ENCODE measurements at regions not wholly inside any gene's neighbourhood (a gene's known extent, or its start where the extent isn't known, plus 50 kb on each side); places are given as distances from the start of the nearest gene placed in this dataset.
"Not testable (repeated sequence)": the region's sequence is repeated elsewhere in the genome, so short reads cannot be mapped to it uniquely, and the experiment has no call there.

DNA sequence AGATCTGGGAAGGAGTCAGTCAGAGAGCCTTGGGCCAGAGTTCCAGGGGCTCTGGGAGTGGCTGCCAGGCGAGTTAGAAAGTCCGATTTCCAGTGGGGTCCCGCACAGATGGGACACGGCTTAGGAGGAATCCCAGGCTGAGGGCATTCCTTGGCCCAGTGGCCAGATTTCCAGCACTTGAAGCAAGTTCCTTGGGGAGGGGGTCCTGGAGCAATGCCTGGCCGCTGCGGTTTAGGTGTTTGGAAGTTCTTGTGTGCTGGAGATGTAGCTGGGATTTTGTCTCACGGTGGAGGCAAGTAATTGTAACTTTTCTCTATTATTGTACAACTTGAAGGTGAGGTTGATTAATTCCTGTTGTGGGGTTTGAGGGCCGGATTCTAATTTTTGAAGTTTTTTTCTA lies 99.5 kb upstream of the SLC25A48 start:
- TF ChIP-seq, protein P1, sequence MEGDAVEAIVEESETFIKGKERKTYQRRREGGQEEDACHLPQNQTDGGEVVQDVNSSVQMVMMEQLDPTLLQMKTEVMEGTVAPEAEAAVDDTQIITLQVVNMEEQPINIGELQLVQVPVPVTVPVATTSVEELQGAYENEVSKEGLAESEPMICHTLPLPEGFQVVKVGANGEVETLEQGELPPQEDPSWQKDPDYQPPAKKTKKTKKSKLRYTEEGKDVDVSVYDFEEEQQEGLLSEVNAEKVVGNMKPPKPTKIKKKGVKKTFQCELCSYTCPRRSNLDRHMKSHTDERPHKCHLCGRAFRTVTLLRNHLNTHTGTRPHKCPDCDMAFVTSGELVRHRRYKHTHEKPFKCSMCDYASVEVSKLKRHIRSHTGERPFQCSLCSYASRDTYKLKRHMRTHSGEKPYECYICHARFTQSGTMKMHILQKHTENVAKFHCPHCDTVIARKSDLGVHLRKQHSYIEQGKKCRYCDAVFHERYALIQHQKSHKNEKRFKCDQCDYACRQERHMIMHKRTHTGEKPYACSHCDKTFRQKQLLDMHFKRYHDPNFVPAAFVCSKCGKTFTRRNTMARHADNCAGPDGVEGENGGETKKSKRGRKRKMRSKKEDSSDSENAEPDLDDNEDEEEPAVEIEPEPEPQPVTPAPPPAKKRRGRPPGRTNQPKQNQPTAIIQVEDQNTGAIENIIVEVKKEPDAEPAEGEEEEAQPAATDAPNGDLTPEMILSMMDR (conservative IDR thresholded peaks at IDR 0.05; ENCODE audit: low read depth in 2 of 2) = not testable (repeated sequence)
- TF ChIP-seq POLR2AphosphoS5 (IDR thresholded peaks at IDR 0.05; ENCODE audit: low read depth); EZH2 (IDR thresholded peaks at IDR 0.05; ENCODE audit: low read depth, unreplicated experiment); EZH2phosphoT487 (IDR thresholded peaks at IDR 0.05; ENCODE audit: unreplicated experiment); JUNB (IDR thresholded peaks at IDR 0.05; ENCODE audit: unreplicated experiment): not testable (repeated sequence)
- TF ChIP-seq, protein P2, sequence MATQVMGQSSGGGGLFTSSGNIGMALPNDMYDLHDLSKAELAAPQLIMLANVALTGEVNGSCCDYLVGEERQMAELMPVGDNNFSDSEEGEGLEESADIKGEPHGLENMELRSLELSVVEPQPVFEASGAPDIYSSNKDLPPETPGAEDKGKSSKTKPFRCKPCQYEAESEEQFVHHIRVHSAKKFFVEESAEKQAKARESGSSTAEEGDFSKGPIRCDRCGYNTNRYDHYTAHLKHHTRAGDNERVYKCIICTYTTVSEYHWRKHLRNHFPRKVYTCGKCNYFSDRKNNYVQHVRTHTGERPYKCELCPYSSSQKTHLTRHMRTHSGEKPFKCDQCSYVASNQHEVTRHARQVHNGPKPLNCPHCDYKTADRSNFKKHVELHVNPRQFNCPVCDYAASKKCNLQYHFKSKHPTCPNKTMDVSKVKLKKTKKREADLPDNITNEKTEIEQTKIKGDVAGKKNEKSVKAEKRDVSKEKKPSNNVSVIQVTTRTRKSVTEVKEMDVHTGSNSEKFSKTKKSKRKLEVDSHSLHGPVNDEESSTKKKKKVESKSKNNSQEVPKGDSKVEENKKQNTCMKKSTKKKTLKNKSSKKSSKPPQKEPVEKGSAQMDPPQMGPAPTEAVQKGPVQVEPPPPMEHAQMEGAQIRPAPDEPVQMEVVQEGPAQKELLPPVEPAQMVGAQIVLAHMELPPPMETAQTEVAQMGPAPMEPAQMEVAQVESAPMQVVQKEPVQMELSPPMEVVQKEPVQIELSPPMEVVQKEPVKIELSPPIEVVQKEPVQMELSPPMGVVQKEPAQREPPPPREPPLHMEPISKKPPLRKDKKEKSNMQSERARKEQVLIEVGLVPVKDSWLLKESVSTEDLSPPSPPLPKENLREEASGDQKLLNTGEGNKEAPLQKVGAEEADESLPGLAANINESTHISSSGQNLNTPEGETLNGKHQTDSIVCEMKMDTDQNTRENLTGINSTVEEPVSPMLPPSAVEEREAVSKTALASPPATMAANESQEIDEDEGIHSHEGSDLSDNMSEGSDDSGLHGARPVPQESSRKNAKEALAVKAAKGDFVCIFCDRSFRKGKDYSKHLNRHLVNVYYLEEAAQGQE (IDR thresholded peaks at IDR 0.05; ENCODE audit: unreplicated experiment) = not testable (repeated sequence)
- TF ChIP-seq, protein P3, sequence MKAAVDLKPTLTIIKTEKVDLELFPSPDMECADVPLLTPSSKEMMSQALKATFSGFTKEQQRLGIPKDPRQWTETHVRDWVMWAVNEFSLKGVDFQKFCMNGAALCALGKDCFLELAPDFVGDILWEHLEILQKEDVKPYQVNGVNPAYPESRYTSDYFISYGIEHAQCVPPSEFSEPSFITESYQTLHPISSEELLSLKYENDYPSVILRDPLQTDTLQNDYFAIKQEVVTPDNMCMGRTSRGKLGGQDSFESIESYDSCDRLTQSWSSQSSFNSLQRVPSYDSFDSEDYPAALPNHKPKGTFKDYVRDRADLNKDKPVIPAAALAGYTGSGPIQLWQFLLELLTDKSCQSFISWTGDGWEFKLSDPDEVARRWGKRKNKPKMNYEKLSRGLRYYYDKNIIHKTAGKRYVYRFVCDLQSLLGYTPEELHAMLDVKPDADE (IDR thresholded peaks at IDR 0.05) = not testable (repeated sequence)
